GM19372 (cell line): ENCODE measurements at regions not wholly inside any gene's neighbourhood (a gene's known extent, or its start where the extent isn't known, plus 50 kb on each side); places are given as distances from the start of the nearest gene placed in this dataset.
"Not testable (repeated sequence)": the region's sequence is repeated elsewhere in the genome, so short reads cannot be mapped to it uniquely, and the experiment has no call there.

Experiments used
- ATAC-seq: cut with Tn5 transposase; IDR thresholded peaks from one replicate; pipeline ENCODE4 v1.9.1; 2021; ENCODE audit warnings: mild to moderate bottlenecking, low read depth, moderate library complexity; ENCODE audit not compliant: unreplicated experiment

GRCh38 chr13:104526561-104526960 is 1460.3 kb upstream of the SLC10A2 start:
- no peak for ATAC-seq

- ATAC-seq, result no peak
Measured at GRCh38 chr13:104525467-104525866, 1459.2 kb upstream of the SLC10A2 start.

- ATAC-seq, result no peak
Measured at GRCh38 chr13:104522235-104523072, 1456.2 kb upstream of the SLC10A2 start.

GRCh38 chr13:104510422-104510821 is 1444.2 kb upstream of the SLC10A2 start:
- no peak for ATAC-seq

GRCh38 chr13:104493502-104493901 is 1427.3 kb upstream of the SLC10A2 start:
- not testable (repeated sequence) for ATAC-seq

GRCh38 chr13:104491916-104492315 is 1425.7 kb upstream of the SLC10A2 start:
- ATAC-seq, result no peak

GRCh38 chr13:104487006-104487405 is 1420.8 kb upstream of the SLC10A2 start:
- no peak for ATAC-seq

- ATAC-seq, result no peak
Measured at GRCh38 chr13:104485571-104485970, 1419.4 kb upstream of the SLC10A2 start.

GRCh38 chr13:104483631-104484030 is 1417.4 kb upstream of the SLC10A2 start:
- no peak for ATAC-seq

GRCh38 chr13:104477261-104477660 is 1411.0 kb upstream of the SLC10A2 start:
- ATAC-seq, result no peak

- ATAC-seq, result no peak
Measured at GRCh38 chr13:104473936-104474335, 1407.7 kb upstream of the SLC10A2 start.

- ATAC-seq, result no peak
Measured at GRCh38 chr13:104466016-104466415, 1399.8 kb upstream of the SLC10A2 start.

GRCh38 chr13:104461049-104461448 is 1394.8 kb upstream of the SLC10A2 start:
- ATAC-seq, result no peak

GRCh38 chr13:104460554-104460953 is 1394.3 kb upstream of the SLC10A2 start:
- no peak for ATAC-seq

- no peak for ATAC-seq
Measured at GRCh38 chr13:104450006-104450405, 1383.8 kb upstream of the SLC10A2 start.

- ATAC-seq, result no peak
Measured at GRCh38 chr13:104447348-104447747, 1381.1 kb upstream of the SLC10A2 start.

- ATAC-seq, result no peak
Measured at GRCh38 chr13:104442536-104442935, 1376.3 kb upstream of the SLC10A2 start.

GRCh38 chr13:104436555-104436954 is 1370.3 kb upstream of the SLC10A2 start:
- no peak for ATAC-seq

- ATAC-seq, result no peak
Measured at GRCh38 chr13:104431895-104432294, 1365.7 kb upstream of the SLC10A2 start.

- ATAC-seq, result no peak
Measured at GRCh38 chr13:104426435-104426834, 1360.2 kb upstream of the SLC10A2 start.

- no peak for ATAC-seq
Measured at GRCh38 chr13:104422668-104423067, 1356.5 kb upstream of the SLC10A2 start.

- no peak for ATAC-seq
Measured at GRCh38 chr13:104416973-104417372, 1350.8 kb upstream of the SLC10A2 start.
